GM18520 (cell line): ENCODE measurements at regions not wholly inside any gene's neighbourhood (a gene's known extent, or its start where the extent isn't known, plus 50 kb on each side); places are given as distances from the start of the nearest gene placed in this dataset.
A peak's percentile ranks its signal among the peaks of the same experiment; 100 is the strongest.

Experiments
- ATAC-seq: cut with Tn5 transposase; IDR thresholded peaks from one replicate; pipeline ENCODE4 v1.9.1; 2021; ENCODE audit not compliant: unreplicated experiment

- ATAC-seq = no peak
These were observed 193.6 kb upstream of the BANK1 start for GRCh38 chr4:101596781-101597552.

GRCh38 chr4:101594588-101594987, 195.9 kb upstream of the BANK1 start:
- no peak for ATAC-seq

GRCh38 chr4:101593666-101594065, 196.9 kb upstream of the BANK1 start:
- ATAC-seq = no peak

DNA sequence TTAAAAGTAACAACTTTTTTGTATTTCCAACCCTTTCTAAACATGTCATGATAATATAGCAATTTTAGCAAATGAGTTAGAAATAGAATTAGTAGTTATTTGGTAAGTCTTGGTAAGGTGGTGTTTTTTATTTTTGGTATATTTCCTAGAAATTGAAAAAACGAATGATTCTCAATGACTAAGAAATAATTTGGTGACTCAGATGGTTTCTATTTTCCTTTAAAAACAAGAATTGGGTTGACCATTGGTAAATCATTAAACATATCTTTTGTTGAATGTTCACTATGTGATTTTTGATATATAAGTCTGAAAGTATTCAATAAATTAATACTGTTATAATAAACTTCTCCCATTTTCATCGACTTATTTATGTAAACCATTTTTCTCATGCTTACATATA, 206.2 kb upstream of the BANK1 start:
- ATAC-seq = no peak

GRCh38 chr4:101563126-101563525, 215.8 kb upstream of the PPP3CA start:
- no peak for ATAC-seq

GRCh38 chr4:101556842-101557241, 209.5 kb upstream of the PPP3CA start:
- no peak for ATAC-seq

- ATAC-seq = no peak
These were observed 208.1 kb upstream of the PPP3CA start for GRCh38 chr4:101555341-101555880.

- ATAC-seq = no peak
These were observed 193.0 kb upstream of the PPP3CA start for GRCh38 chr4:101540336-101540735.

DNA sequence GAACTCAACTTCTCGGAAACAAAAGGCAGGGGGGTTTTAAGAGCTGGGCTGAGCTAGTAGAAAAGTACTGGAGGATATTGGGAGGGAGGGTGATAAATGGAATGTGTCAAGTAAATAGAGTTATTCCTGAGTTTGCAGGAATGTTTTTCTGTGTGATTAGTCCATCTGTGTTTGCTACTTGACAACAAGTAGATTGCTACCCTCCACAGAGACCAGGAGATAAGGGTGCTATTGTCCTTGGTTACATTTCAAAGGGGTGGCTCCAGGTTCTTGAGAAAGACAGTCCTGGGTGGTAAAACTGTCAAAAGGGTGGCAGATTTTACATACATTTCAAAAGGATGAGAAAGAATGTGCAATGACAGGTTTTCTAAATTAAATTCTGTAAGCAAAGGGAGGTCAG, 181.2 kb upstream of the PPP3CA start:
- ATAC-seq = no peak

DNA sequence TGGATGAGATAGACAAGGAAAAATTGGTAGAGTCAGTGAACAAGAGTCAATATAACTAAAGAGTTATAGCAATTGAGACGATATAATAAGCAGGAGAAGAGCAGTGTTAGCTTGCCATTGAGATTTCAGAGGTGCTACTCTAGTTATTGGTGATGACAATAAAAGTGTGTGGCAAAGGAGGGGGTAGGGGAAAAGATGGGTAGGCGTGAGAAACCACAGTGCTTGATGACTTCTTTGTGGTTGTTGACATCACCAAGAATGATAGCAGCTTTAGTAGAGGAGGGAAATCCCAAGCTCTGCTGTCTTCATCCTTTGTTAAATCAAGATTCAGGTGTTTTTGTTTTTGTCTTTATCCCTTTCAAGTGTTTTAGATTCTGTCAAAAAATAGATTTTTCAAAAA, 179.9 kb upstream of the PPP3CA start:
- ATAC-seq = peak; percentile 100

DNA sequence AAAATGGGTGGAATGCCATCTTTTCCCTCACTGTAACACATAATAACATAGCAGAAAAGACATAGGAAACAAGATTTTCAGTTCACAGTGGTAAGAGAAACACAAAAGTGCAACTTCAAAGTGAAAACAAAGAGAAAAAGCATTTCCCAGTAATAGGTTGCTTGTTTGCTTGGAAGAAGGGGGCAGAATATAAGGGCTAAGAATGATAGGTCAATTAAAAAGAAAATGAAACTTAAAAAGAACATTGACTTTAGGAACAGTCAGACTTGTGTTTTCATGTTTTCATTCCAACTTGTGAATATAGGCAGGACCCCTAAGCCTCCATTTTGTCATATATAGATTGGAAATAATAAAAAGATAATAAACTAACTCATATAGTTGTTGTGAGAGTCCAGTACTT, 168.2 kb upstream of the PPP3CA start:
- ATAC-seq = no peak

GRCh38 chr4:101515099-101515498, 167.8 kb upstream of the PPP3CA start:
- ATAC-seq = no peak

DNA sequence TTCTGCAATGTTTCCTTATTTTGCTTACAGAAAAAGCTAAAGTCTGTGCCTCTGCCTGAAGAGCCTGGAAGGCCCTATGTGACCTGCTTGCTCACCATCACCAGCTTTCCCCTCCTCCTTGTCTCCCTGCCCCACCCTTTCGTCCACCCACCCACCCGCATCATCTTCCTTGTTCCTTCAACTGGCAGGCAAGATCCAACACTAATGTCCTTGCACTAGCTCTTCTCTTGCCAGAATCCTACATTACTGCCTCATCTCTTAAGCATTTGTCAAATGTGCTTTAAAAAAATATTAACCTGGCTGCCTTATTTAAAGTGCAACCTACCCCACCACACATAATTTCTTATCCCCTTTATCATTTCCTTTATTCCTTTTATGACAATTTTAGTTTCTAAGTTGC, 165.1 kb upstream of the PPP3CA start:
- no peak for ATAC-seq

- ATAC-seq = no peak
These were observed 154.1 kb upstream of the PPP3CA start for GRCh38 chr4:101501421-101501820.

DNA sequence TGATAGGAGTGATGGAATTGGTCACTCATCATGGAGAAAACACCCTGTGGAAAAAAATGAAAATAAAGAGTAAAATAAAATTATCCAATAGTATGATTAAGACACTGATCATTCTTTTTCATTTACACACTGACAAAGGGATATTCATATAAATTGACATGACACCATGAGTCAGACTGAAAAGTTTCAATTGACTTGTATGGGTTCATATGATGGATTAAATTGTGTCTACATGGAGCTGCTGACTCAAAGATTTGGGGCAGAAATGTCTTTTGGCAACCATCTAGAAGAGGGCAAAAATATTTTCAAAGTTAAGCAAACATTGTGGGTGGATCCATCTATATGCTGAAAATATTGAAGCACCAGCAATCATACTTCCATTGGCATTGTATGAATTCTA, 153.4 kb upstream of the PPP3CA start:
- ATAC-seq = no peak

DNA sequence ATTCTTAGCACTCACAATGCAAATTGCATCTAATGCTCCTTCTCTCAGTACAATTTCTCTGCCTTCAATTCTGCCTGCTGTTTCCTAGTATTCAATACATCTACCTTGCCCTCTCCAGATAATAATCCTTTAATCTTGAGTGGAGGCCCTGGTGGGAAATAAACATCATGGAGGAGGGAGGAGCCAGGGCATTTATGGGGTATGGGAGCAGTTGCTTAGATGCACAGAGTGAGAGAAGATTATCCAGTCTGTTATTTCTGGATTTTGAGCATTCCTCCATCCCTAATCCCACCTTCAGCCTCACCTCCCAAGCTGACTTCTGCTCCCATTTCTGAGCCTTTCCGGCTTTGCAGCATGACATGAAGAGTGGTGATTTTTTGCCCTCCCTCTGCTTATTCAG, 127.9 kb upstream of the PPP3CA start:
- no peak for ATAC-seq

GRCh38 chr4:101471201-101471600, 123.9 kb upstream of the PPP3CA start:
- no peak for ATAC-seq

DNA sequence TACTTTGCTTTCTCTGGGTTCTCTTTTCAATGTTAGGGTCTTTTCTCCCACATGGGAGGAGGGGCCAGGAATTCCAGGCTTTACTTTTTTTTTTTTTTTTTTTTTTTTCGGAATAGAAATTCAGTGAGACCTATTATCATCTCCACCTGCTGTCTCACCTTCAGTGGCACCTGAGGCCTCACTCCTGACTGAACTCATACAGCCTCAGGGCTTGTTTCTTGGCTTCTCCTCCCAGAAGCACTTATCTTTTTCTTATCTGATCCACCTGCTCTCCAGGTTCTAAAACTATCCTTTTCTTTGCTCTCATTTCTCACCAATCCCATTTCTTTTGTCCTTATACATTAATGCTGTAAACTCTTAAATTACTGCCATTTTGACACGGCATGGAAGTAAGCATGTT, 117.3 kb upstream of the PPP3CA start:
- ATAC-seq = no peak

GRCh38 chr4:101458914-101459313, 111.6 kb upstream of the PPP3CA start:
- no peak for ATAC-seq

DNA sequence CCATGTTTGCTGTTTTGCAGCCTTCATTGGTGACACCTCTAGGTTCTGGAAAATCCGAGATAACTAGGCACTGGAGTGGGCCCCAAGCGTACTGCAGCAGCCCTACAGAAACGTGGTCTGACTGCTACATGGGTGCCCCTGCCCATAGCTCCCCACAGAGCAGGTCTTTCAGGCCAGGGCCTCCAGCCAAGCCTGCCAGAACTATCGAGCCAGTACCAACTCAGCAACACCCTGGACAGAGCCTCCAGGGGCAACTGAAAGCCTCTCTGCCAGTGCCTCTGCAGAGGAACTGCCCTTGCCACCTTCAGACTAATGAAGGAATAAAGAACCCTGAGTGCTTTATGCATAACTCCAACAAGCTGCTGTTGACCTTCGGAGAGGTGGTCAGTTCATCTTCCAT, 111.1 kb upstream of the PPP3CA start:
- no peak for ATAC-seq

GRCh38 chr4:101451086-101451485, 103.8 kb upstream of the PPP3CA start:
- ATAC-seq = no peak

GRCh38 chr4:101441446-101441845, 94.1 kb upstream of the PPP3CA start:
- ATAC-seq = no peak

GRCh38 chr4:101439926-101440325, 92.6 kb upstream of the PPP3CA start:
- ATAC-seq = no peak
